GM12878 (cell line): ENCODE measurements at regions not wholly inside any gene's neighbourhood (a gene's known extent, or its start where the extent isn't known, plus 50 kb on each side); places are given as distances from the start of the nearest gene placed in this dataset.

ENCODE experiments used
- ATF3 ChIP-seq: IDR thresholded peaks from 2 replicates; pipeline ENCODE4 v1.6.1; 2011; ENCODE audit warnings: low read depth, mild to moderate bottlenecking, low read length, moderate library complexity, borderline replicate concordance; ENCODE audit errors: extremely low read depth
- CHD2 ChIP-seq: IDR thresholded peaks from 2 replicates; pipeline ENCODE4 v1.6.1; 2011; ENCODE audit warnings: low read depth, low read length, improper control_type of control experiment, borderline replicate concordance
- CTCF ChIP-seq, 3 experiments: IDR thresholded peaks in 2 of 3; conservative IDR thresholded peaks in 1 of 3; 2 replicates each; pipeline ENCODE4 v1.5.1; 2011; ENCODE audit warnings: low read depth in 3 of 3, low read length in 3 of 3, mild to moderate bottlenecking in 3 of 3, control low read depth in 2 of 3, moderate library complexity in 2 of 3, inconsistent platforms in 1 of 3, mixed read lengths in 1 of 3; ENCODE audit not compliant: control insufficient read depth in 2 of 3, insufficient read depth in 1 of 3; ENCODE audit errors: extremely low read depth in 1 of 3
- EZH2 ChIP-seq: IDR thresholded peaks from 2 replicates; pipeline ENCODE4 v1.6.1; 2012; ENCODE audit warnings: low read depth, mild to moderate bottlenecking, control low read depth, inconsistent platforms, low read length, borderline replicate concordance; ENCODE audit not compliant: control insufficient read depth
- HCFC1 ChIP-seq: fragments of 150-350 bp; IDR thresholded peaks from 2 replicates; pipeline ENCODE4 v1.6.1; 2014; ENCODE audit warnings: low read length
- RAD21 ChIP-seq: IDR thresholded peaks from 2 replicates; pipeline ENCODE4 v1.6.1; 2011; ENCODE audit warnings: mild to moderate bottlenecking, low read depth, low read length, moderate library complexity; ENCODE audit not compliant: insufficient read depth
- SMC3 ChIP-seq: IDR thresholded peaks from 2 replicates; pipeline ENCODE4 v1.6.1; 2011; ENCODE audit warnings: low read length, improper control_type of control experiment, borderline replicate concordance

- TF ChIP-seq RAD21 (no peak), ATF3 (no peak), CTCF (IDR thresholded peaks at IDR 0.05 in 2 of 3, conservative IDR thresholded peaks at IDR 0.05 in 1 of 3; ENCODE audit: control insufficient read depth in 2 of 3, extremely low read depth in 1 of 3, insufficient read depth in 1 of 3, low read depth in 3 of 3, low read length in 3 of 3) (no peak), CHD2 (no peak), HCFC1 (no peak), EZH2 (no peak), SMC3 (no peak)
Measured at GRCh38 chr1:230545181-230545580, 97.1 kb upstream of the COG2 start.
